ENCODE measurements at regions not wholly inside any gene's neighbourhood (a gene's known extent, or its start where the extent isn't known, plus 50 kb on each side); places are given as distances from the start of the nearest gene placed in this dataset.
"Not testable (repeated sequence)": the region's sequence is repeated elsewhere in the genome, so short reads cannot be mapped to it uniquely, and the experiment has no call there.

DNA sequence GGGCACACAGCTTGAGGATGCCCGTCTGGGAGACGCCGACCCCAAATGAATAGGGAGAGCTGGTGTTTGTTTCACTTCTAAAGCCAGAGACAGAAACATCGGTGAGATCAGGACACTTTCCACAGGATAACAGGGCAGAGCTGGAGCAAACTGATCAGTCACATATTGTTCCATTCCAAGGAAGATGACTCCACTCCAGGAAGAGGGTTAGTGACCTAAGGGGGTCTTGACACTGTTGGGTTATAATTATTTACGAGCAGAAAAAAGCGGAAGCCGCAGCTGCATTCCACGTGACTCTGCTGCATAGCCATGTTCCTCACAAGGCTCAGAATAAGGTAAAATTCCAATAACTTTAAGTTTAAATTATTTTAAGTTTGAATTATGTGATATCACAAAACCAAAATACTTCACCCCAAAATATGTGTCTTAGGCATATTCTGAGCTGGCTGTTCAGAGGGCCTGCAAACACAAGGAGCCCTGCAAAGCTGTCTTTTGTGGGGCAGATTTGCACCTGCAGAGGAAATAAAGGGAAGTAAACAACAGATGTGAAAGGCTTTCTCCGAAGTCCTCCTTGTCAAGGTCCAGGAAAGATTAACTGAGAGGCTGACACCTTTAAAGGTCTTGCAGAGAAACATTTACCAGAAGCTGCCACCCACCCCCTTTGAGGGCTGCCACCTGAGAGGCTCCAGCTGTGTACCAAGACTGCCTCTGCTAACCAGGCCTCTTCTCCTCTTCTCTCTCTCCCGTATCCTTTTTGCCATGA lies 819.2 kb downstream of the UQCRFS1 start:
- DNase-seq = peak; percentile 71

DNA sequence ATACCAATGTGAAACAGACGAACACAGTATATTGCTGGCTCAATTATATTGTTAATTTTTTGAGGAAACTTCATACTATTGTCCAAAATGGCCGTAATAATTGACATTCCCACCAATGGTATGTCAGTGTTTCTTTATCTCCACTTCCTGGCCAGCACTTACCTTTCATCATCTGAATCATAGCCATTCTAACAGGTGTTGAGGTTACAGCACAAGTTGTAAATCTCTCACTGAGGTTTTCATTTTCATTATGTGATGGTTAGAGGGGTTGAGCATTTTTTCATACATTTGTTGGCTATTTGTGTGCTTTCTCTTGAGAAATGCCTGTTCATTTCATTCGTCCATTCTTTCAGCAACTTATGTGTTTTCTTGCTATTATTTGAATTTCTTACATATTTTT lies 824.0 kb downstream of the UQCRFS1 start:
- no peak for DNase-seq

DNA sequence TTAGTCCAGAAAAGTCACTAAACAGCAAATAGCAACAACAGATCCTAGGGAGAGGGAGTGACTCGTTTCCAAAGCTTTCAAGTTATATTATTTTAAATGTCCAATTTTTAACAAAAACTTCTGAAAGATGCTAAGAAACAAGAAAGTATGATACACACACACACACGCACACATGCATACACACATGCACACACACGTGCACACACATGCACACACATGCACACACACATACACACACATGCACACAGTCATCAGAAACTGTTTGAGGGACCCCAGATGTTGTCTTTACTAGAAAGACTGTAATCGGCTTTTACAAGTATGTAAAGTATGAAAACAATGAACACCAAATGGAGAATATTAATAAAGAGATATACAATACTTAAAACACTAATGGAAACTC lies 825.4 kb downstream of the UQCRFS1 start:
- no peak for DNase-seq

DNA sequence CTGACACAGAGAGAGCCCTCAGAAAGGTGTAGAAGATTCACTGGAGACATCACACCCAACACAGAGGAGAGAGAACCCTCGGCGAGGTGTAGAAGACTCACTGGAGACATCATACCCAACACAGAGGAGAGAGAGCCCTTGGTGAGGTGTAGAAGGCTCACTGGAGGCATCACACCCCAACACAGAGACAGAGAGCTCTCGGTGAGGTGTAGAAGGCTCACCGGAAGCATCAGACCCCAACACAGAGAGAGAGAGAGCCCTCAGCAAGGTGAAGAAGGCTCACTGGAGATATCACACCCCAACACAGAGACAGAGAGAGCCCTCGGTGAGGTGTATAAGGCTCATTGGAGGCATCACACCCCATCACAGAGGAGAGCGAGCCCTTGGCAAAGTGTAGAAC lies 826.5 kb downstream of the UQCRFS1 start:
- no peak for DNase-seq

DNA sequence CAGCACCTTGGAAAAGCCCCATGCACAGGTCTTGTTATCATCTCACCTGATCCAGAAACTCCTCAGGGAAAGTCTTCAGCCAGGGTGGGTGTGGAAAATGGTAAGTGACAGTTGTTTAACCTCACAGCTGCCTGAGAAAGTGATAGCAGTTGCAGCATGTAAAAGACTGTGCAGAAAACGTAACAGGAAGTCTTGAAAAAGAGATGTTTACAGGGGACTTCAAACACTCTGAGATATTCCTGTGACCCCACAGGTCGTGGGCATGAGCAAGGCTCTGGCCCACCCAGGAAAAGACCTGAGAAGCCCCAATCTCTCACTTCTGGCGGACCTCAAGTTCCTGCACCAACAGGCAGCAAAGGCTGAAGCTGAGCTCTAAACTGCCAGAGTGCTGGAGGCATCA lies 826.9 kb downstream of the UQCRFS1 start:
- no peak for DNase-seq

DNA sequence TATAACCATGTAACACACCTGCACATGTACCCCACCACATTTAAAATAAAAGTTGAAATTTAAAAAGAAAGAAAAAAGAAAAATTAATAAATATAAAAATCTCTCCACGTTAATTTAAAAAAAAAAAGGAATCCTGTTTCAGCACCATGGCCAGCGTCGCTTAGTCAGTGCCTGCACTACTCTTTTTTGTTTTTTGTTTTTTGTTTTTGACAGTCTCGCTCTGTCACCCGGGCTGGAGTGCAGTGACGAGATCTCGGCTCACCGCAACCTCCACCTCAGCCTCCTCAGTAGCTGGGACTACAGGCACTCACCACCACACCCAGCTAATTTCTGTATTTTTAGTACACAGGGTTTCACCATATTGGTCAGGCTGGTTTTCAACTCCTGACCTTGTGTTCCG lies 835.9 kb downstream of the UQCRFS1 start:
- no peak for DNase-seq

DNA sequence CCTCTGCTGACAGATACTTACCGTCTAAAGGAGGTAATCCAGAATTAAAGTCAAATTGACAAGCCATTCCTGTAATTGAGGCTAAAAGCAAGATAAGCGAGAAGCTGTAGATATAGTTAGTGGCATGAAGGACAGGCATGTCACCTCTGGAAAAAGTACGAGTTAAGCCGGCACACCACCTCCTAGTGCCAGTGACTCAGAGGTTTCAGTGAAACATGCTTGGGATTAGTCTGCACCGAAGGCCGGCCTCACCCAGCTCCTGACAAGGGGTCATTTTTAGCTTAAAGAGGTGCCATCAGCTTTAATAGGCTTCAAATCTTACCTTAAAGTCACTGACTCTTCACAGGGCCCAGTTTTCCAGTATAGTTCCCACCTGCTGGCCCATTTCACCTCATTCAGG lies 838.0 kb downstream of the UQCRFS1 start:
- DNase-seq = no peak

DNA sequence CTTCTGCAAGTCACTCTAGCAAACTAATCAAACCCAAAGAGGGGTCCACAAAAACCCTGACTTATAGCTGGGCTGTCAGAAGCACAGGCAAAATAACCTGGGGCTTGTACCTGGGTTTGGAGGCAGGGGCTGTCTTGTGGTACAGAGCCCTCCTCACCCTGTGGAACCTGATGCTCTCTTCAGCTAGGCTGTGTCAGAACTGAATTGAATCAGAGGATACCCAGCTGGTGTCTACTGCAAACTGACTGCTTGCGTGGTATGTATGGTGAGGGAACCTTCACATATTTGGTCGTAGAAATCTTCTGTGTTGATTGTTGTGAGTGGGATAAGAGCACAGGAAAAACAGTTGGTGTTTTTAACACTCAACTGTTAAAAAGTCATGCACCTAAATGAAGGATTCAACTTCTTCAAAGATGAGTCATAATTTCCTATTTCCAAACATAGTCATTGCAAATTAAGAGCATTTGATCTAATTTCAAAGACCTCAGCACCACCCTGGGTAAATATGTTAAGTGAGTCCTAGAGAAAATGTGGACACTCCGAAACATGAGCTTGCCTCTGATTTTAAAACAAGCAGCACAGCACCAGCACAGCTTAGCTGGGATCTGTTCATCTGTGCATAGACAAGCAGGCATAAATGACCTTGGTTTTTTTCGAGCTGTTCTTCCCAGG lies 840.2 kb downstream of the UQCRFS1 start:
- no peak for DNase-seq

DNA sequence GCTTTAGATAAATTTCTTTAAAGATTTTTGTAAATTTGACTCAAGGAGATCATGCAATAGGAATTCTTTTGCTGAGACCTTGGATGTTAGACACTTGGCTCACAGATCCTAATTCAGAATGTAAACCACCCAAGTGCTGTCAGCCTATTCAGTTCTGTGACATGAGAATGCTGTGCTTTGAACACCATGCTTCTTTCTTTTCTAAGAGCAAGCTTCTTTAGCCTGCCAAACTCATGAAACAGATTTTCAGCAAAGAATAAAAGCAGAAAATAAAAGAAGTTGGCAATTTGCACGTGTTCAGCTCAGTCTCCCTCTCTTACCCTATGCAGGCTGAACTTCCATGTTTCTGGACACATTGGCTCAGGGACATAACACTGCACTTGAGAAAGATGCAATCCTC lies 845.8 kb downstream of the UQCRFS1 start:
- no peak for DNase-seq

DNA sequence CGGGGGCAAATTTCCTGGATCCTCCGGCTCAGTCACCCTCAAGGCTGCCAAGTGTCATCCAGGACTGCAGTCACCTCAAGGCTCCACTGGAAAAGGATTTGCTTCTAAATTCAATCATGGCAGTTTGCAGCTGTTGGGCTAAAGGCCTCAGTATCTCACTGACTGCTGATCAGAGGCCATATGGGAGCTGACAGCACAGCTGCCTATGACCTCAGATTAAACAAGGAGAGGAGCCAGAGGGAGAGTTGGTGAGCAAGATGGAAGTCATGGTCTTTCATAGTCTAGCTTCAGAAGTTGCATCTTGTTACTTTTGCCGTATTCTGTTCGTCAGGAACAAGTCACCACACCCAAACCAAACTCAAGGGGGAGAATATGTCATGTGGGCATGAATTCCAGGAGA lies 849.7 kb downstream of the UQCRFS1 start:
- DNase-seq = no peak

DNA sequence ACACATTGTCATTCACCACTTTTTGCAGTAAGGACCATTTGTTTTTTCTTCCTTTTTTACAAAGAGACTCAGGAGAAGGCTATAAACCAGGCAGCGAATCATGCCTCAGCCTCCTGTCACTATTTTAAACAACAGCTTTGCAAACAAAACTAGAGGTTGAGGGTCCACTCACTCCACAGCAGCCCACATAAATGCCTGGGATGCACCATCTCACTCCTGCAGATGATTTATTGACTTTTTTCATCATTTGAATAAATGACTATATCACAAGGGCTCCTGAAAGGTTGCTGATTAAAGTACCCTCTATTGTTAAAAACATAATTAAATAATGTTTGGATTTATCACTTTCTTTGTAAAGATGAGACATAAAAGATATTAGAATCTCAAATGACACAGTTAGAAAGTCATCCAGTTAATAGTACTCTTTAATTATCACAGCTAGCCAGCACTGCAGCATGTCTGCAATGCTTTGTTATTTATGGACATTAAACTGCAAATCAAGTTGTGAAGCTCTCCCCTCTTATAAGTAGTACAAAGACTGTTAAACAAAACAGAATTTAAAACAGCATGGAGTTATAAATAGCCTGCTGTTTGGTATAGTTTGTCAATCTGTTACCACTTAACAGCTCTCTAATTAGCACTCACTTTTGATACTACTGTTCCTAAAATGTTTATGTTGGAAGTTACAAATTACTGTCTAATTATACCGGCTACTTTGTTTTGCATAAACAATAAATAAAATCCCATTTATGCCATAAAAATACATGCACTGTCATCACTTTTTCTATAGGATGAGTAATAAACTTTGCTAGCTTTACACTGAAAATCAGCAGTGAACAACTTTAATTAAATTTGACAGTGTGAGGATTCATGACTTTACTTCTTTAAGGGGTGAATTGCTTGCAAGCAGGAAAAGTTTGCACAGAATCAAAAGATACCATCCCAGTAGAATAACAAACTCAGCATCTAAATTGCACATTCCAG lies 853.2 kb downstream of the UQCRFS1 start:
- DNase-seq = no peak

DNA sequence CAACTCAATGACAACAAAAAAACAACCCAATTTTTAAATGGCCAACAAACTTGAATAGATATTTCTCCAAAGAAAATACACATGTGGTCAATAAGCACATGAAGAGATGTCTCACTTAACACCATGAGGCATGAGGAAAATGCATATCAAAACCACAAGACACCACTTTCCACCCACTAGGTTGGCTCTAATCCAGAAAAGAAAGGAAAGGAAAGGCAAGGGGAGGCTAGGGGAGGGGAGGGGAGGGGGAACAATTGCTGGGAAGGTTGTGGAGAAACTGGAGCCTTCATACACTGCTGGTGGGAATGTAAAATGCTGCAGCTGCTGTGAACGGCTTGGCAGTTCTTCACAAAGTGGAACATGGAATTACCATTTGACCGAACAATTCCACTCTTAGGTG lies 854.3 kb downstream of the UQCRFS1 start:
- no peak for DNase-seq

DNA sequence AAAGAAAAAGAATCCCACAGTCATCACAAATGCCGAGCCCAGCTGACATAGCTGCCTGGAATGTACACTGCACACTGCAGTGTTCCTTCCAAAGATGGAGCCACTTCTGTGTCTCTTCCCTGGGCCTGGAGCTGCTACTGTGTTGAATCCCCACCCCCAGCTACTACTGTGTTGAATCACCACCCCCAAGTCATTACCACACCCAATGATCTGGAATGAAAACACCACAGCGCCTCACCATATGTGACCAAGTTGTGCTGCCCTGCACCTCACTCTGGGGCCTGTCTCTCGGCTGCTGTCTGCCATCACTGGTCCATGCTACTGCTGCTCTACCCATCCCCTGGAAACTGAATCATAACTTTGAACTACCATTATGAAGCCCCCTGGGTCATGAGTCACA lies 861.2 kb downstream of the UQCRFS1 start:
- no peak for DNase-seq

DNA sequence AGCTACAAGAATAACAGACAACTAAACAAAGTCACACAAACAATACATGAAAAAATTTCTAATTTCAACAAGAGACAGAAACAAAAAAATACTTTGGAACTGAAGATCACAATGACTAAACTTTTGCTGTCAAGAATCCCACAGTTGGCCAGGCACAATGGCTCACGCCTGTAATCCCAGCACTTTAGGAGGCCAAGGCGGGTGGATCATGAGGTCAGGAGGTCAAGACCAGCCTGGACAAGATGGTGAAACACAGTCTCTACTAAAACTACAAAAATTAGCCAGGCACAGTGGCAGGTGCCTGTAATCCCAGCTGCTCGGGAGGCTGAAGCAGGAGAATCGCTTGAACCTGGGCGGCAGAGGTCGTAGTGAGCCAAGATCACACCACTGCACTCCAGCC lies 861.6 kb downstream of the UQCRFS1 start:
- not testable (repeated sequence) for DNase-seq

DNA sequence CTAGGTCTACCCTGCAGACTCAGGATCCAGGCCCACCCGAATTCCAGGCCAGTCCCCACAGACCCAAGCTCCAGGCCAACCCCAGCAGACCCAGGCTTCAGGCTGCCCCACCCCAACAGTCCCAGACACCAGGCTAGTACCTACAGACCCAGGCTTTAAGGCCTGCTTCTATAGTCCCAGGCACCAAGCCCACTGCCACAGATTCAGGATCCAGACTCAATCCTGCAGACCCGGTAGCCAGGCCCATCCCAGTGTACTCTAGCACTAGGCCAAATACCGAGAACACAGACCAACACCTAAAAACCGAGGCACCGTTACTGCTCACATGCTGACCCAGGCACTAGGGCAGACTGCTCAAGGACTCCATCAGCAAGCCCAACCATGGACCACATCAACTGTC lies 862.3 kb downstream of the UQCRFS1 start:
- DNase-seq = no peak

DNA sequence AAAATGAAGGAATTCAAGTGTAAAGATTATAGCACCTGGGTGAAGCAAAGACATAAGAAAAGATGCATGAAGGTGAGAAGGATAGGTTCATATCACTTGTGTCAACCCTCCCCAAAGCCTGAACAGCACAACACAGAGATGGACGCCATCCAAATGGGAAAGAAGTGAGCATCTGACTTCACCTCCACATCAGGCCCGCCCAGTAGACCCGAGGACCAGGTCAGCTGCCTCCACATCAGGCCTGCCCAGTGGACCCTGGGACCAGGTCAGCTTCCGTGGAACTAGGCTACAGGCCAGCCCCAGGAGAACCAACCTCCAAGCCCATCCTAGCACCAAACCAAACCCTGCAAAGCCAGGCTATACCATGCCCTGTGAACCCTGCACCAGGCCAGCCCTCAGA lies 862.9 kb downstream of the UQCRFS1 start:
- DNase-seq = no peak

DNA sequence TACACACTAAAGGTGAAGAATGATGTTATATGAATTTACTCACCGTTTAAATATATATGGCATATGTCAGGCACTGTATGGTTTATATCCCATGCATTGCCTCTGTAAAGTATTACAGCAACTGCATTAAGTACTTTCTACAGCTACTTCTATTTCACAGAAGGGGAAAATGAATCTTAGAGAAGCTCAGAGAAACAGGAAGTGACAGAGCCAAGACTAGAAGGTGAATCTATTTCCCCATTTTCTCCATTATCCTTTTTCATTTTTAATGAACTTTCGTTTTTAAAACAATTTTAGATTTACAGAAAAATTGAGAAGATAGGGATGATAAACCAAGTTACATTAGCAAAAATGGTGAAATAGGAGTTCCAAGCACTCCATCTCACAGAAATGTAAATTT lies 863.3 kb downstream of the UQCRFS1 start:
- DNase-seq = peak; percentile 9

DNA sequence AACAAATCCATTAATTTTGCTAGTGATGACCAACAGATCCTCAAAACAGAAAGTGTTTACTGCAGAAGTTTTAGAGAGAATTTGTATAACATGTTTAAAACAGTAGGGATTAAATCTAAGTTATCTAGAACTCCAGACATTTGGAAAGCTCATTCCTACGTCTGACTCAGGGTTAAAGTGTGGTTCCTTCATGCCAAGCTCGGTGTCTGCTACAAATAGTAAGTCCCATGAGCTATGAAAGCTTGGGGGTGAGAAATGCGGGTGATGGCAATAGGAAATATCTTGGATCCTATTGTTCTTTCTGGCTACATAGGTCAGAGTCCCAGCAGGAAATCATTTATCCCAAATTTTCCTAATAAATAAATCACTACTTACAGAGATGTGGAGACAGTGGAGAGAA lies 867.1 kb downstream of the UQCRFS1 start:
- DNase-seq = no peak

DNA sequence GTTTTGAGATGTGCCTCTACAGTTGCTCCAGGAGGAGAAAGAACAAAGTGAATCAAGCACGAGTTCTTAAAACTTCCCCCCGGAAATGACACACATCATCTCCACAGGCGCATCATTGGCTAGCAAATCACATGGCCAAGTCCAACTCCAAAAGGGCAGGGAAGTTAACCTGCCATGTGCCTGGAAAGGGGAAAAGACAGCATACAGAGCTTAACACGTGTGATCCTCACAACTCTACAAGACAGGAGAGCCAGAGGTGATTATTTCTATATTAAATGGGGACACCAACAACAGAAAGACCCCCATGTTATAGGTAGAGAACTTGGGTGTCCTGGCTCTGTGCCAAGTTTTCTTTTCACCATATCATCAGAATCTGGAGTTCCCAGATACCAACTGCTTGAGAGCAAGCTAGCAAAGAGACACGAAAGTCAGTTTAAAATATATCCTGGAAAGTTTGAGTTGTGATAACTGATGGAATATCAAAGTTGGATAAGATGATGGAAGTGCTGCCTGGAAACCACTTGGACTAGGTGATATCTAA lies 871.1 kb downstream of the UQCRFS1 start:
- DNase-seq = no peak

DNA sequence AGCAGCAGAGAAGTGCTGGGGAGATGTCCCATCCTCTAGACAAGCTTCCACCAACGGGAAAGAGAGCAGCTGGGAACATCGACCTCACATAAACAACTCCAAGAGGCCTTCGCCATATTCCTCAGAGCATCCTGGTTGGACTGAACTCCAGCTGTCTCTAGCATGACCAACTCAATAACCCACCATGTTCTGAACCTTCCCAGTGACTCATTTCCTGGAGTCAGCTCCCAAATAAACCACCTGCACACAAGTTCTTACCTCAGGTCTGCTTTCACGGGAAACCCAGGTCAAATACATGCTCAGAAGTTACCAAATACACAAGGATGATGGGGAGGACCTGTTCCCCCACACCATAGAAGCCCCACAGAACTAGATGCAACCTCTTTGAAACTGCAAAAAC lies 878.5 kb downstream of the UQCRFS1 start:
- DNase-seq = no peak

DNA sequence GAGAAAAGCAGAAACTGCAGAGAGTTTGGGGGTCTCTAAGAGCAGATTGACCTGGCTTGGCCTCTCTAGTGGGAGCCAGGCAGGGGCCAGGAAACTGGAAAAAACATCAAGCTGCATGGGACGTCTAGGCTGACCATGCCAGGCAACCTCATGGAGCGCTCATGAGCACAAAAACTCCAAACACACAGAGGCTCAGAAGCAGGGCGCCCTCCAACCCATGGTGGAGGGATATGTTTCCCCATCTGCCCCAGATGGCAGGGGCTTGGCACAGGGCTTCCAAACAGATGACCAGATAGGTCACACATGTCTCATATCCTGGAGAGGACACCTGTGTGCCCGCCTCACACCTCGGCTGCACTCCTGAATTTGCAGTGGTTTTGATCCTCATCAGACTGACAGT lies 879.0 kb downstream of the UQCRFS1 start:
- no peak for DNase-seq

DNA sequence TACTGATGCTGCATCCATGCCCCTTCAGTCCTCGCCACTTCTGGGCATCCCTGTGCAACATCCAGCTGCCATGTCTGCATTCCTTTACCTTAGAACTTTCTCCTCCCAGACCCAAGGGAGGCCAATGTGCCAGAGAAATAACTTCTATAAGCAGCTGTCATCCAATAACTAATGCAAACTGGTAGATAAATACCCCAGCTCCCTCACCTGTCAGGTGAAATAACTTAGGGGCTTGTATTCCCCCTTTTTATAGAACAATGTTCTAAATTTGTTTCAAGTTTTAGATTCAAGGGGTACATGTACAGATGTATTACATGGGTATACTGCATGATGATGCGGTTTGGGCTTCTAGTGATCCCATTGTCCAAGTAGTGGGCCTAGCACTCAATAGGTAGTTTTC lies 880.1 kb downstream of the UQCRFS1 start:
- DNase-seq = no peak

DNA sequence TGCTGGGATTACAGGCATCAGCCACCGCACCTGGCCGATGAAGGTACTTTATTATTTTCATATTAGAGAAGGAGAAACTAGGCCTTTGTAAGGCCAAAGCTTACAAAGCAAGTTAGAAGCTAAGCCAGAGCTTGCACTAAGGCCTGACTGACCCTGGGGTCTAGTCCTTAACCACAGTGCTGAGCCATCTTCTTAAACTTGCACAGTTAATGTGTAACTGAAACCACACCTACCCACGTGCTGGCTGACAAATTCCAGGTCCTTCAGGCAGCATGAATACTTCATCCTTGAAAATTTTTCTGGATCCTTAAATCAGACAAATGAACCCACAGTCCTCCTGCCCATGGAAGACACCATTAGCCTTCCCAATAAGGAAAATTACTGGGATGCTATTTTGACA lies 880.6 kb downstream of the UQCRFS1 start:
- DNase-seq = no peak
